Ishikawa (cell line): ENCODE measurements at regions not wholly inside any gene's neighbourhood (a gene's known extent, or its start where the extent isn't known, plus 50 kb on each side); places are given as distances from the start of the nearest gene placed in this dataset.

Experiments used
- CEBPB ChIP-seq: IDR thresholded peaks from 2 replicates; pipeline ENCODE4 v1.6.1; 2012
- CREB1 ChIP-seq: IDR thresholded peaks from 2 replicates; pipeline ENCODE4 v1.6.1; 2012; ENCODE audit warnings: low read depth
- EGR1 ChIP-seq: IDR thresholded peaks from 2 replicates; pipeline ENCODE4 v1.6.1; 2012
- EP300 ChIP-seq: IDR thresholded peaks from 2 replicates; pipeline ENCODE4 v1.6.1; 2012; ENCODE audit warnings: borderline replicate concordance
- FOXM1 ChIP-seq: IDR thresholded peaks from 2 replicates; pipeline ENCODE4 v1.6.1; 2012; ENCODE audit warnings: low read depth, borderline replicate concordance
- MAX ChIP-seq: IDR thresholded peaks from 2 replicates; pipeline ENCODE4 v1.6.1; 2012
- NFIC ChIP-seq: IDR thresholded peaks from 2 replicates; pipeline ENCODE4 v1.6.1; 2012
- RAD21 ChIP-seq: IDR thresholded peaks from 2 replicates; pipeline ENCODE4 v1.6.1; 2012; ENCODE audit warnings: low read depth
- TAF1 ChIP-seq: IDR thresholded peaks from 2 replicates; pipeline ENCODE4 v1.6.1; 2012; ENCODE audit warnings: low read depth, mild to moderate bottlenecking
- TCF12 ChIP-seq: IDR thresholded peaks from 2 replicates; pipeline ENCODE4 v1.6.1; 2012; ENCODE audit warnings: low read depth
- TEAD4 ChIP-seq: IDR thresholded peaks from 2 replicates; pipeline ENCODE4 v1.6.1; 2012
- USF1 ChIP-seq: IDR thresholded peaks from 2 replicates; pipeline ENCODE4 v1.6.1; 2012
- YY1 ChIP-seq: IDR thresholded peaks from 2 replicates; pipeline ENCODE4 v1.6.1; 2012; ENCODE audit warnings: low read depth
- ZBTB7A ChIP-seq: IDR thresholded peaks from 2 replicates; pipeline ENCODE4 v1.6.1; 2012; ENCODE audit warnings: low read depth
- TF ChIP-seq, protein P1 (sequence below): IDR thresholded peaks from 2 replicates; pipeline ENCODE4 v1.6.1; 2012; ENCODE audit warnings: low read depth, mild to moderate bottlenecking

- TF ChIP-seq MAX (no peak), TAF1 (no peak), USF1 (no peak), EGR1 (no peak), FOXM1 (no peak), NFIC (no peak), YY1 (no peak)
- TF ChIP-seq, protein P1, sequence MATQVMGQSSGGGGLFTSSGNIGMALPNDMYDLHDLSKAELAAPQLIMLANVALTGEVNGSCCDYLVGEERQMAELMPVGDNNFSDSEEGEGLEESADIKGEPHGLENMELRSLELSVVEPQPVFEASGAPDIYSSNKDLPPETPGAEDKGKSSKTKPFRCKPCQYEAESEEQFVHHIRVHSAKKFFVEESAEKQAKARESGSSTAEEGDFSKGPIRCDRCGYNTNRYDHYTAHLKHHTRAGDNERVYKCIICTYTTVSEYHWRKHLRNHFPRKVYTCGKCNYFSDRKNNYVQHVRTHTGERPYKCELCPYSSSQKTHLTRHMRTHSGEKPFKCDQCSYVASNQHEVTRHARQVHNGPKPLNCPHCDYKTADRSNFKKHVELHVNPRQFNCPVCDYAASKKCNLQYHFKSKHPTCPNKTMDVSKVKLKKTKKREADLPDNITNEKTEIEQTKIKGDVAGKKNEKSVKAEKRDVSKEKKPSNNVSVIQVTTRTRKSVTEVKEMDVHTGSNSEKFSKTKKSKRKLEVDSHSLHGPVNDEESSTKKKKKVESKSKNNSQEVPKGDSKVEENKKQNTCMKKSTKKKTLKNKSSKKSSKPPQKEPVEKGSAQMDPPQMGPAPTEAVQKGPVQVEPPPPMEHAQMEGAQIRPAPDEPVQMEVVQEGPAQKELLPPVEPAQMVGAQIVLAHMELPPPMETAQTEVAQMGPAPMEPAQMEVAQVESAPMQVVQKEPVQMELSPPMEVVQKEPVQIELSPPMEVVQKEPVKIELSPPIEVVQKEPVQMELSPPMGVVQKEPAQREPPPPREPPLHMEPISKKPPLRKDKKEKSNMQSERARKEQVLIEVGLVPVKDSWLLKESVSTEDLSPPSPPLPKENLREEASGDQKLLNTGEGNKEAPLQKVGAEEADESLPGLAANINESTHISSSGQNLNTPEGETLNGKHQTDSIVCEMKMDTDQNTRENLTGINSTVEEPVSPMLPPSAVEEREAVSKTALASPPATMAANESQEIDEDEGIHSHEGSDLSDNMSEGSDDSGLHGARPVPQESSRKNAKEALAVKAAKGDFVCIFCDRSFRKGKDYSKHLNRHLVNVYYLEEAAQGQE, result no peak
Observed at GRCh38 chr3:35492841-35493240, 146.5 kb upstream of the ARPP21 start.

DNA sequence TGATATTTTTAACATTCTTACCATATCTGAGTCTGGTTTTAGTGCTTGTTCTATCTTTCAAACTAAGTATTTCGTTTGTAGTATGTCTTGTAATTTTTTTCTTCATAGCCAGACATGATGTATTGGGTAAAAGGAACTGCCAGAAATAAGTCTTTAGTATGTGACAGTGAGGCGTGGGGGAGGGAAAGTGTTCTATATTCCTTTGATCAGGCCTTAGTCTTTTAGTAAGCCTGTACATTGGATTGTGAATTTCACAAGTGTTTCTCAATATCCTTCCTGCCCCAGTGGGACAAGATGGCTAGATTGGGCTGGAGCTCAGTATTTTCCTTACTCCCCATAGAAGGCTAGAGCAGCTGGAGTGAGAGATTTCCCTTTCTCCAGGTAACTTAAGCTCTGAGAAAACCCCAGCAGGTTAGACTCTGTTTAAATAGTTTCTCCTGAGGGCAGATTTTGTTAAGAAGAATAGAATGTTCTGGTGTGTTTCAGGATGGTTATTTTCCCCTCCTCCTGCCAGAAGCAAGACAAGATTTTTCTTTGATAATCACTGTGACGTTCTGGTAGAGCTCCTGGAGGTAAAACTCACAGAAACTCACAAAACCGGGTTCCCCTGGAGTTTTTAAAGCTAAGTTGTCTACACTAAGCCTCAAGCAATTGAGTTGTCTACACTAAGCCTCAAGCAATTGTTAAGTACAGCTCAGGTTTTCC lies 140.7 kb upstream of the ARPP21 start:
- TF ChIP-seq TEAD4 (no peak), ZBTB7A (no peak), NFIC (no peak), CREB1 (no peak), EP300 (no peak), CEBPB (no peak), FOXM1 (no peak), YY1 (no peak), TAF1 (no peak)
- TF ChIP-seq, protein P1, result no peak

- no peak for TF ChIP-seq RAD21
- TF ChIP-seq TEAD4, result no peak
- no peak for TF ChIP-seq TCF12
- no peak for TF ChIP-seq CEBPB
- TF ChIP-seq FOXM1, result no peak
- TF ChIP-seq TAF1, result no peak
- TF ChIP-seq MAX, result no peak
- no peak for TF ChIP-seq ZBTB7A
- no peak for TF ChIP-seq NFIC
- no peak for TF ChIP-seq EGR1
- no peak for TF ChIP-seq USF1
- no peak for TF ChIP-seq YY1
- no peak for TF ChIP-seq CREB1
- TF ChIP-seq EP300, result no peak
- TF ChIP-seq, protein P1, result no peak
Observed at GRCh38 chr3:35500641-35501350, 138.5 kb upstream of the ARPP21 start.

DNA sequence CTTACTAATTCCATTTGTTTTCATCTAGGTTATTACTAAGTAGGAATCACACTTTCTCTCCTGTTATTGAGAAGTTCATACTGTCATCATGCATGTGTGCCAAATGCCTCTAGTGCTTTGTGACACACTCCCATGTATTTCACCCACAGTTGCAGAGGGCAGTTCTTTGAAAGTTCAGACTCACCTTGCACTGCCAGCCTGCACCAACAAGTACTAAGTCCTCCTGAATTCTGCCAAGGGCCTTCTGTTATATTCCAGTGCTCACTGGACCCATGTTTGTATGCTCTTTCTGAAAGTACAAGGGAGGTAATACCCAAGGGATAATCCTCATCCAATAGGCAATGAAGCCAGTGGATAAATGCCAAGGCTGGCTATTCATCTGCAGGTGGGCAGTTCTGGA lies 136.6 kb upstream of the ARPP21 start:
- TF ChIP-seq EGR1 (no peak), TEAD4 (no peak), FOXM1 (no peak), RAD21 (no peak), ZBTB7A (no peak), MAX (no peak)
- TF ChIP-seq, protein P1, result no peak
